SJCRH30 (cell line): ENCODE measurements at regions not wholly inside any gene's neighbourhood (a gene's known extent, or its start where the extent isn't known, plus 50 kb on each side); places are given as distances from the start of the nearest gene placed in this dataset.

Source experiments
- DNase-seq, 2 experiments: peaks; one replicate each; pipeline ENCODE4 v3.0.0-alpha.2; 2015 to 2020
- H3K27ac ChIP-seq: fragments of 250-450 bp; sonication (Bioruptor Pico); 2 replicates; pipeline ENCODE4 v1.5.1; 2020; ENCODE audit warnings: mild to moderate bottlenecking, moderate library complexity
- H3K27me3 ChIP-seq: fragments of 250-450 bp; sonication (Bioruptor Pico); 2 replicates; pipeline ENCODE4 v1.5.1; 2020; ENCODE audit warnings: mild to moderate bottlenecking, moderate library complexity
- H3K36me3 ChIP-seq: fragments of 250-450 bp; sonication (Bioruptor Pico); 2 replicates; pipeline ENCODE4 v1.5.1; 2020; ENCODE audit warnings: mild to moderate bottlenecking, moderate library complexity
- H3K4me1 ChIP-seq: fragments of 250-450 bp; sonication (Bioruptor Pico); 2 replicates; pipeline ENCODE4 v1.5.1; 2020; ENCODE audit warnings: mild to moderate bottlenecking, moderate library complexity
- H3K4me3 ChIP-seq: fragments of 250-450 bp; sonication (Bioruptor Pico); 2 replicates; pipeline ENCODE4 v1.5.1; 2020; ENCODE audit warnings: mild to moderate bottlenecking, moderate library complexity
- H3K9me3 ChIP-seq: fragments of 250-450 bp; sonication (Bioruptor Pico); replicated peaks from 2 replicates; pipeline ENCODE4 v1.5.1; 2020; ENCODE audit warnings: mild to moderate bottlenecking, moderate library complexity

- H3K36me3 ChIP-seq, result no peaks in the 10 kb centered on the region
- no peak overlapping the region for H3K27ac ChIP-seq
- H3K4me1 ChIP-seq, result no peaks in the 10 kb centered on the region
- H3K4me3 ChIP-seq, result no peak overlapping the region
- no peaks in the 10 kb centered on the region for H3K9me3 ChIP-seq
- no peak for DNase-seq
- peaks cover 36% of the 10 kb centered on the region for H3K27me3 ChIP-seq
These were observed 73.5 kb upstream of the RUNX3 start for GRCh38 chr1:25003457-25004190.

- Histone ChIP-seq H3K9me3 (no peaks in the 10 kb centered on the region), H3K27ac (no peak overlapping the region), H3K4me1 (no peaks in the 10 kb centered on the region)
These were observed 72.9 kb upstream of the RUNX3 start for GRCh38 chr1:25003000-25003399.

GRCh38 chr1:25001125-25001915 lies 71.2 kb upstream of the RUNX3 start:
- Histone ChIP-seq H3K9me3 (no peaks in the 10 kb centered on the region), H3K27me3 (peaks cover 18% of the 10 kb centered on the region), H3K36me3 (no peaks in the 10 kb centered on the region), H3K4me1 (no peaks in the 10 kb centered on the region), H3K27ac (no peak overlapping the region), H3K4me3 (no peak overlapping the region)
- DNase-seq, result no peak

More at GRCh38 chr1:25003000-25003399, 72.9 kb upstream of the RUNX3 start:
- H3K4me3 ChIP-seq, result no peak overlapping the region
- H3K27me3 ChIP-seq, result peaks cover 32% of the 10 kb centered on the region
- H3K36me3 ChIP-seq, result no peaks in the 10 kb centered on the region
- no peak for DNase-seq

GRCh38 chr1:24999906-25000305 lies 69.8 kb upstream of the RUNX3 start:
- H3K4me3 ChIP-seq, result no peak overlapping the region
- no peak for DNase-seq
- no peaks in the 10 kb centered on the region for H3K9me3 ChIP-seq
- H3K36me3 ChIP-seq, result no peaks in the 10 kb centered on the region
- H3K27ac ChIP-seq, result no peak overlapping the region
- no peaks in the 10 kb centered on the region for H3K4me1 ChIP-seq
- H3K27me3 ChIP-seq, result peaks cover 4% of the 10 kb centered on the region; the same call in 1 of the 2 replicates

- Histone ChIP-seq H3K36me3 (no peaks in the 10 kb centered on the region), H3K9me3 (no peaks in the 10 kb centered on the region), H3K27me3 (0 out of 2 replicates have a peak, but pooled peaks cover 3% of the 10 kb centered on the region), H3K4me1 (no peaks in the 10 kb centered on the region), H3K4me3 (no peak overlapping the region), H3K27ac (no peak overlapping the region)
- no peak for DNase-seq
These were observed 69.3 kb upstream of the RUNX3 start for GRCh38 chr1:24999426-24999825.

- Histone ChIP-seq H3K36me3 (no peaks in the 10 kb centered on the region), H3K4me1 (no peaks in the 10 kb centered on the region), H3K4me3 (no peak overlapping the region), H3K9me3 (no peaks in the 10 kb centered on the region), H3K27me3 (0 out of 2 replicates have a peak, but pooled peaks cover 3% of the 10 kb centered on the region), H3K27ac (no peak overlapping the region)
- DNase-seq, result no peak
These were observed 68.6 kb upstream of the RUNX3 start for GRCh38 chr1:24998563-24999245.

- Histone ChIP-seq H3K4me3 (no peak overlapping the region), H3K27me3 (peaks cover 3% of the 10 kb centered on the region; the same call in 1 of the 2 replicates), H3K9me3 (no peaks in the 10 kb centered on the region), H3K27ac (no peak overlapping the region), H3K4me1 (no peaks in the 10 kb centered on the region), H3K36me3 (no peaks in the 10 kb centered on the region)
- no peak for DNase-seq
These were observed 67.2 kb upstream of the RUNX3 start for GRCh38 chr1:24996983-24997893.

GRCh38 chr1:24996456-24996855 lies 66.4 kb upstream of the RUNX3 start:
- Histone ChIP-seq H3K4me3 (no peak overlapping the region), H3K9me3 (0 out of 2 replicates have a peak, but pooled peaks cover 2% of the 10 kb centered on the region), H3K27ac (no peak overlapping the region), H3K27me3 (peaks cover 3% of the 10 kb centered on the region; the same call in 1 of the 2 replicates), H3K4me1 (no peaks in the 10 kb centered on the region), H3K36me3 (no peaks in the 10 kb centered on the region)
- no peak for DNase-seq

- H3K27ac ChIP-seq, result no peak overlapping the region
- no peaks in the 10 kb centered on the region for H3K36me3 ChIP-seq
- no peaks in the 10 kb centered on the region for H3K4me1 ChIP-seq
- H3K9me3 ChIP-seq, result 0 out of 2 replicates have a peak, but pooled peaks cover 2% of the 10 kb centered on the region
- no peak for DNase-seq
- peaks cover 3% of the 10 kb centered on the region; the same call in 1 of the 2 replicates for H3K27me3 ChIP-seq
- H3K4me3 ChIP-seq, result no peak overlapping the region
These were observed 65.6 kb upstream of the RUNX3 start for GRCh38 chr1:24995661-24996060.

GRCh38 chr1:24995140-24995539 lies 65.1 kb upstream of the RUNX3 start:
- Histone ChIP-seq H3K36me3 (no peaks in the 10 kb centered on the region), H3K27ac (no peak overlapping the region), H3K9me3 (0 out of 2 replicates have a peak, but pooled peaks cover 2% of the 10 kb centered on the region), H3K4me3 (no peak overlapping the region), H3K27me3 (peaks cover 3% of the 10 kb centered on the region; the same call in 1 of the 2 replicates), H3K4me1 (no peaks in the 10 kb centered on the region)
- DNase-seq, result no peak

- Histone ChIP-seq H3K9me3 (0 out of 2 replicates have a peak, but pooled peaks cover 2% of the 10 kb centered on the region), H3K27ac (no peak overlapping the region), H3K36me3 (no peaks in the 10 kb centered on the region), H3K4me1 (no peaks in the 10 kb centered on the region), H3K27me3 (no peaks in the 10 kb centered on the region; the same call in 1 of the 2 replicates), H3K4me3 (no peak overlapping the region)
- no peak for DNase-seq
These were observed 64.0 kb upstream of the RUNX3 start for GRCh38 chr1:24993871-24994580.

- no peak for DNase-seq
- no peak overlapping the region for H3K4me3 ChIP-seq
- 0 out of 2 replicates have a peak, but pooled peaks cover 2% of the 10 kb centered on the region for H3K9me3 ChIP-seq
- H3K36me3 ChIP-seq, result no peaks in the 10 kb centered on the region
- no peak overlapping the region for H3K27ac ChIP-seq
- no peaks in the 10 kb centered on the region; the same call in 1 of the 2 replicates for H3K27me3 ChIP-seq
- no peaks in the 10 kb centered on the region for H3K4me1 ChIP-seq
These were observed 62.7 kb upstream of the RUNX3 start for GRCh38 chr1:24992761-24993211.

GRCh38 chr1:24992124-24992760 lies 62.2 kb upstream of the RUNX3 start:
- no peak for DNase-seq
- Histone ChIP-seq H3K27me3 (no peaks in the 10 kb centered on the region; the same call in 1 of the 2 replicates), H3K4me3 (no peak overlapping the region), H3K27ac (no peak overlapping the region), H3K36me3 (no peaks in the 10 kb centered on the region), H3K9me3 (0 out of 2 replicates have a peak, but pooled peaks cover 2% of the 10 kb centered on the region), H3K4me1 (no peaks in the 10 kb centered on the region)
